ENCODE measurements at regions not wholly inside any gene's neighbourhood (a gene's known extent, or its start where the extent isn't known, plus 50 kb on each side); places are given as distances from the start of the nearest gene placed in this dataset.

GRCh38 chr2:122583159-122583917 lies 827.9 kb downstream of the TSN start:
- TF ChIP-seq EZH2 (IDR thresholded peaks at IDR 0.05; ENCODE audit: low read depth) (no peak), CTCF (conservative IDR thresholded peaks at IDR 0.05) (no peak)

Data from PC-9 (cell line).